A673 (cell line): ENCODE measurements at regions not wholly inside any gene's neighbourhood (a gene's known extent, or its start where the extent isn't known, plus 50 kb on each side); places are given as distances from the start of the nearest gene placed in this dataset.

Experiments used
- EZH2 ChIP-seq: fragments of 200-600 bp; sonication (generic); IDR thresholded peaks from 2 replicates; pipeline ENCODE4 v1.6.1; 2017; ENCODE audit warnings: borderline replicate concordance, low read depth, mild to moderate bottlenecking, mixed read lengths, antibody characterized with exemption, low read length; ENCODE audit not compliant: poor library complexity, severe bottlenecking
- TF ChIP-seq, protein P1 (sequence below): fragments of 300-800, 200-600 bp; sonication (generic); conservative IDR thresholded peaks from 2 replicates; pipeline ENCODE4 v1.5.1; 2017; ENCODE audit warnings: low read depth, mild to moderate bottlenecking, antibody characterized with exemption, low read length, moderate library complexity, mixed read lengths

DNA sequence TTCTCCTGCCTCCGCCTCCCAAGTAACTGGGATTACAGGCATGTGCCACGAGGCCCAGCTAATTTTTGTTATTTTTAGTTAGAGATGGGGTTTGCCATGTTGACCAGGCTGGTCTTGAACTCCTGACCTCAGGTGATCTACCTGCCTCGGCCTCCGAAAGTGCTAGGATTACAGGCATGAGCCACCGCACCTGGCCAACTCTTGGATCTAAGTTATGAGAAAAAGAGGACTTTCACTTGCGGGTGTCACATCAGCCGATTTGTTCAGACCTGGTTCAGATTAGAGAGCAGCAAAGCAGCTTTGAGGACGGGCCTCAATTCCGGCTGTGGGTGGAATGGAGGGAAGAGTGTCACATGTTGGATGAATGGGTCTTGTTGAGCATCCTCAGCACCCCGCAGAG is 61.0 kb upstream of the FGFR2 start:
- no peak for TF ChIP-seq EZH2
- TF ChIP-seq, protein P1, sequence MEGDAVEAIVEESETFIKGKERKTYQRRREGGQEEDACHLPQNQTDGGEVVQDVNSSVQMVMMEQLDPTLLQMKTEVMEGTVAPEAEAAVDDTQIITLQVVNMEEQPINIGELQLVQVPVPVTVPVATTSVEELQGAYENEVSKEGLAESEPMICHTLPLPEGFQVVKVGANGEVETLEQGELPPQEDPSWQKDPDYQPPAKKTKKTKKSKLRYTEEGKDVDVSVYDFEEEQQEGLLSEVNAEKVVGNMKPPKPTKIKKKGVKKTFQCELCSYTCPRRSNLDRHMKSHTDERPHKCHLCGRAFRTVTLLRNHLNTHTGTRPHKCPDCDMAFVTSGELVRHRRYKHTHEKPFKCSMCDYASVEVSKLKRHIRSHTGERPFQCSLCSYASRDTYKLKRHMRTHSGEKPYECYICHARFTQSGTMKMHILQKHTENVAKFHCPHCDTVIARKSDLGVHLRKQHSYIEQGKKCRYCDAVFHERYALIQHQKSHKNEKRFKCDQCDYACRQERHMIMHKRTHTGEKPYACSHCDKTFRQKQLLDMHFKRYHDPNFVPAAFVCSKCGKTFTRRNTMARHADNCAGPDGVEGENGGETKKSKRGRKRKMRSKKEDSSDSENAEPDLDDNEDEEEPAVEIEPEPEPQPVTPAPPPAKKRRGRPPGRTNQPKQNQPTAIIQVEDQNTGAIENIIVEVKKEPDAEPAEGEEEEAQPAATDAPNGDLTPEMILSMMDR: no peak
